ENCODE measurements at regions not wholly inside any gene's neighbourhood (a gene's known extent, or its start where the extent isn't known, plus 50 kb on each side); places are given as distances from the start of the nearest gene placed in this dataset.
"Not testable (repeated sequence)": the region's sequence is repeated elsewhere in the genome, so short reads cannot be mapped to it uniquely, and the experiment has no call there.

- TF ChIP-seq, protein P1, sequence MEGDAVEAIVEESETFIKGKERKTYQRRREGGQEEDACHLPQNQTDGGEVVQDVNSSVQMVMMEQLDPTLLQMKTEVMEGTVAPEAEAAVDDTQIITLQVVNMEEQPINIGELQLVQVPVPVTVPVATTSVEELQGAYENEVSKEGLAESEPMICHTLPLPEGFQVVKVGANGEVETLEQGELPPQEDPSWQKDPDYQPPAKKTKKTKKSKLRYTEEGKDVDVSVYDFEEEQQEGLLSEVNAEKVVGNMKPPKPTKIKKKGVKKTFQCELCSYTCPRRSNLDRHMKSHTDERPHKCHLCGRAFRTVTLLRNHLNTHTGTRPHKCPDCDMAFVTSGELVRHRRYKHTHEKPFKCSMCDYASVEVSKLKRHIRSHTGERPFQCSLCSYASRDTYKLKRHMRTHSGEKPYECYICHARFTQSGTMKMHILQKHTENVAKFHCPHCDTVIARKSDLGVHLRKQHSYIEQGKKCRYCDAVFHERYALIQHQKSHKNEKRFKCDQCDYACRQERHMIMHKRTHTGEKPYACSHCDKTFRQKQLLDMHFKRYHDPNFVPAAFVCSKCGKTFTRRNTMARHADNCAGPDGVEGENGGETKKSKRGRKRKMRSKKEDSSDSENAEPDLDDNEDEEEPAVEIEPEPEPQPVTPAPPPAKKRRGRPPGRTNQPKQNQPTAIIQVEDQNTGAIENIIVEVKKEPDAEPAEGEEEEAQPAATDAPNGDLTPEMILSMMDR (IDR thresholded peaks at IDR 0.05; ENCODE audit: low read length) = not testable (repeated sequence)
- TF ChIP-seq EZH2 (IDR thresholded peaks at IDR 0.05; ENCODE audit: borderline replicate concordance, low read length) = not testable (repeated sequence)
Observed at GRCh38 chr3:73154261-73154660, 92.8 kb downstream of the EBLN2 start.
